ENCODE measurements at regions not wholly inside any gene's neighbourhood (a gene's known extent, or its start where the extent isn't known, plus 50 kb on each side); places are given as distances from the start of the nearest gene placed in this dataset.

GRCh38 chr5:164214698-164215097, 709.3 kb downstream of the MAT2B start:
- H3K27ac ChIP-seq (ENCODE audit: low read depth, low read length), result no peak overlapping the region
- no CpG with 5 or more reads among the region's 1 CpG for whole genome bisulfite sequencing (ENCODE audit: extremely low coverage, insufficient coverage, insufficient read length)
- no peaks in the 10 kb centered on the region for H3K79me1 ChIP-seq (ENCODE audit: low read length)
- H4K8ac ChIP-seq (ENCODE audit: low read depth, low read length), result no peak overlapping the region
- H3K36me3 ChIP-seq (ENCODE audit: control insufficient read depth in 1 of 2, insufficient read depth in 2 of 2, low read length in 2 of 2), result no peaks in the 10 kb centered on the region
- no peak overlapping the region for H2AK5ac ChIP-seq (ENCODE audit: low read length)
- no peak overlapping the region for H3K4ac ChIP-seq (ENCODE audit: low read depth, low read length)
- no peaks in the 10 kb centered on the region for H3K4me1 ChIP-seq (ENCODE audit: control insufficient read depth in 1 of 2, insufficient read depth in 2 of 2, low read length in 2 of 2)
- no peak overlapping the region for H4K12ac ChIP-seq (ENCODE audit: low read depth, low read length)
- H2BK12ac ChIP-seq (ENCODE audit: low read length), result no peak overlapping the region
- no peak overlapping the region for H2AFZ ChIP-seq (ENCODE audit: insufficient read depth, low read length, poor library complexity)
- H3K14ac ChIP-seq (ENCODE audit: low read length), result no peak overlapping the region
- H4K91ac ChIP-seq (ENCODE audit: low read depth, low read length), result no peak overlapping the region
- H3K9ac ChIP-seq (ENCODE audit: low read length), result no peak overlapping the region
- no peaks in the 10 kb centered on the region for H3K27me3 ChIP-seq (ENCODE audit: insufficient read depth, low read length)
- peak in 1 of 2 donors; percentile 36 for DNase-seq
- no peaks in the 10 kb centered on the region for H3K9me3 ChIP-seq (ENCODE audit: insufficient read depth, low read depth, low read length)
- H2BK120ac ChIP-seq (ENCODE audit: insufficient read depth, low read length, poor library complexity), result no peak overlapping the region
- no peaks in the 10 kb centered on the region for H3K79me2 ChIP-seq (ENCODE audit: control insufficient read depth, insufficient read depth, low read length, poor library complexity)
- H2BK5ac ChIP-seq (ENCODE audit: low read depth, low read length, poor library complexity), result no peak overlapping the region
- H3K4me2 ChIP-seq (ENCODE audit: low read length), result no peak overlapping the region
- H3K18ac ChIP-seq (ENCODE audit: low read length), result no peak overlapping the region
- H3K4me3 ChIP-seq (ENCODE audit: low read depth, low read length), result no peak overlapping the region
- no peak overlapping the region for H3K23ac ChIP-seq (ENCODE audit: low read length)

- Histone ChIP-seq H2AFZ (ENCODE audit: insufficient read depth, low read length, poor library complexity) (no peak overlapping the region), H3K79me2 (ENCODE audit: control insufficient read depth, insufficient read depth, low read length, poor library complexity) (no peaks in the 10 kb centered on the region), H3K4ac (ENCODE audit: low read depth, low read length) (no peak overlapping the region), H3K4me3 (ENCODE audit: low read depth, low read length) (no peak overlapping the region), H3K79me1 (ENCODE audit: low read length) (no peaks in the 10 kb centered on the region), H2BK120ac (ENCODE audit: insufficient read depth, low read length, poor library complexity) (no peak overlapping the region), H3K18ac (ENCODE audit: low read length) (no peak overlapping the region), H2BK12ac (ENCODE audit: low read length) (no peak overlapping the region), H3K9ac (ENCODE audit: low read length) (no peak overlapping the region), H4K12ac (ENCODE audit: low read depth, low read length) (no peak overlapping the region), H2BK5ac (ENCODE audit: low read depth, low read length, poor library complexity) (no peak overlapping the region), H3K4me1 (ENCODE audit: control insufficient read depth in 1 of 2, insufficient read depth in 2 of 2, low read length in 2 of 2) (no peaks in the 10 kb centered on the region), H3K4me2 (ENCODE audit: low read length) (no peak overlapping the region), H3K14ac (ENCODE audit: low read length) (no peak overlapping the region), H3K27ac (ENCODE audit: low read depth, low read length) (no peak overlapping the region), H3K27me3 (ENCODE audit: insufficient read depth, low read length) (no peaks in the 10 kb centered on the region), H2AK5ac (ENCODE audit: low read length) (no peak overlapping the region), H3K23ac (ENCODE audit: low read length) (no peak overlapping the region), H4K91ac (ENCODE audit: low read depth, low read length) (no peak overlapping the region), H4K8ac (ENCODE audit: low read depth, low read length) (no peak overlapping the region), H3K9me3 (ENCODE audit: insufficient read depth, low read depth, low read length) (no peaks in the 10 kb centered on the region), H3K36me3 (ENCODE audit: control insufficient read depth in 1 of 2, insufficient read depth in 2 of 2, low read length in 2 of 2) (no peaks in the 10 kb centered on the region)
- no peak for DNase-seq
- WGBS (ENCODE audit: extremely low coverage, insufficient coverage, insufficient read length), result no CpG with 5 or more reads among the region's 1 CpG
Measured at GRCh38 chr5:164217464-164217863, 712.0 kb downstream of the MAT2B start.

GRCh38 chr5:164220522-164220921, 715.1 kb downstream of the MAT2B start:
- Histone ChIP-seq H2BK5ac (ENCODE audit: low read depth, low read length, poor library complexity) (no peak overlapping the region), H2BK12ac (ENCODE audit: low read length) (no peak overlapping the region), H3K4me1 (ENCODE audit: control insufficient read depth in 1 of 2, insufficient read depth in 2 of 2, low read length in 2 of 2) (no peaks in the 10 kb centered on the region), H3K36me3 (ENCODE audit: control insufficient read depth in 1 of 2, insufficient read depth in 2 of 2, low read length in 2 of 2) (no peaks in the 10 kb centered on the region), H4K8ac (ENCODE audit: low read depth, low read length) (no peak overlapping the region), H3K9me3 (ENCODE audit: insufficient read depth, low read depth, low read length) (no peaks in the 10 kb centered on the region), H2AFZ (ENCODE audit: insufficient read depth, low read length, poor library complexity) (no peak overlapping the region), H2BK120ac (ENCODE audit: insufficient read depth, low read length, poor library complexity) (no peak overlapping the region), H3K79me2 (ENCODE audit: control insufficient read depth, insufficient read depth, low read length, poor library complexity) (no peaks in the 10 kb centered on the region), H3K14ac (ENCODE audit: low read length) (no peak overlapping the region), H3K4me3 (ENCODE audit: low read depth, low read length) (no peak overlapping the region), H4K12ac (ENCODE audit: low read depth, low read length) (no peak overlapping the region), H3K9ac (ENCODE audit: low read length) (no peak overlapping the region), H3K18ac (ENCODE audit: low read length) (no peak overlapping the region), H3K27me3 (ENCODE audit: insufficient read depth, low read length) (no peaks in the 10 kb centered on the region), H2AK5ac (ENCODE audit: low read length) (no peak overlapping the region), H3K79me1 (ENCODE audit: low read length) (no peaks in the 10 kb centered on the region), H3K27ac (ENCODE audit: low read depth, low read length) (no peak overlapping the region), H4K91ac (ENCODE audit: low read depth, low read length) (no peak overlapping the region), H3K23ac (ENCODE audit: low read length) (no peak overlapping the region), H3K4ac (ENCODE audit: low read depth, low read length) (no peak overlapping the region), H3K4me2 (ENCODE audit: low read length) (no peak overlapping the region)
- no peak for DNase-seq

- WGBS (ENCODE audit: extremely low coverage, insufficient coverage, insufficient read length), result no CpG with 5 or more reads among the region's 2 CpGs
Measured at GRCh38 chr5:164224236-164224635, 718.8 kb downstream of the MAT2B start.

More at GRCh38 chr5:164224236-164224635, 718.8 kb downstream of the MAT2B start:
- Histone ChIP-seq H3K4me2 (ENCODE audit: low read length) (no peak overlapping the region), H3K9me3 (ENCODE audit: insufficient read depth, low read depth, low read length) (peaks cover 3% of the 10 kb centered on the region), H3K79me2 (ENCODE audit: control insufficient read depth, insufficient read depth, low read length, poor library complexity) (no peaks in the 10 kb centered on the region), H3K14ac (ENCODE audit: low read length) (no peak overlapping the region), H3K79me1 (ENCODE audit: low read length) (no peaks in the 10 kb centered on the region), H3K4me1 (ENCODE audit: control insufficient read depth in 1 of 2, insufficient read depth in 2 of 2, low read length in 2 of 2) (no peaks in the 10 kb centered on the region), H4K8ac (ENCODE audit: low read depth, low read length) (no peak overlapping the region), H3K27me3 (ENCODE audit: insufficient read depth, low read length) (no peaks in the 10 kb centered on the region), H2AK5ac (ENCODE audit: low read length) (no peak overlapping the region), H3K4ac (ENCODE audit: low read depth, low read length) (no peak overlapping the region), H2AFZ (ENCODE audit: insufficient read depth, low read length, poor library complexity) (no peak overlapping the region), H3K27ac (ENCODE audit: low read depth, low read length) (no peak overlapping the region), H2BK5ac (ENCODE audit: low read depth, low read length, poor library complexity) (no peak overlapping the region), H3K23ac (ENCODE audit: low read length) (no peak overlapping the region), H2BK12ac (ENCODE audit: low read length) (no peak overlapping the region), H3K18ac (ENCODE audit: low read length) (no peak overlapping the region), H4K12ac (ENCODE audit: low read depth, low read length) (no peak overlapping the region), H2BK120ac (ENCODE audit: insufficient read depth, low read length, poor library complexity) (no peak overlapping the region), H3K36me3 (ENCODE audit: control insufficient read depth in 1 of 2, insufficient read depth in 2 of 2, low read length in 2 of 2) (no peaks in the 10 kb centered on the region), H4K91ac (ENCODE audit: low read depth, low read length) (no peak overlapping the region), H3K9ac (ENCODE audit: low read length) (no peak overlapping the region), H3K4me3 (ENCODE audit: low read depth, low read length) (no peak overlapping the region)
- no peak for DNase-seq

Data from trophoblast cell (in vitro differentiated cells and primary cell).